ENCODE measurements at regions not wholly inside any gene's neighbourhood (a gene's known extent, or its start where the extent isn't known, plus 50 kb on each side); places are given as distances from the start of the nearest gene placed in this dataset.

GRCh38 chr2:136062066-136062837 is 55.7 kb downstream of the CXCR4 start:
- Histone ChIP-seq H3K27ac (ENCODE audit: low read length in 2 of 2) (no peak overlapping the region), H4K20me1 (ENCODE audit: control insufficient read depth, insufficient read depth, low read length, poor library complexity, severe bottlenecking) (no peaks in the 10 kb centered on the region), H2AFZ (ENCODE audit: insufficient read depth, low read depth, low read length, poor library complexity, severe bottlenecking) (no peak overlapping the region), H3K79me2 (ENCODE audit: control insufficient read depth, insufficient read depth, low read length) (no peaks in the 10 kb centered on the region), H3K4me1 (ENCODE audit: control insufficient read depth in 2 of 2, insufficient read depth in 2 of 2, low read length in 2 of 2) (peaks cover 19 to 36% of the 10 kb centered on the region in 2 donors), H3K4me2 (replicated peaks; ENCODE audit: low read depth, low read length, poor library complexity, severe bottlenecking) (no peak overlapping the region), H3K4me3 (ENCODE audit: control extremely low read depth in 1 of 5, extremely low read depth in 1 of 5, insufficient read depth in 1 of 5, low read depth in 2 of 5, low read length in 4 of 5) (no peak overlapping the region), H3K36me3 (replicated peaks in 1 of 2; ENCODE audit: control extremely low read depth in 1 of 2, control insufficient read depth in 1 of 2, extremely low read depth in 1 of 2, insufficient read depth in 2 of 2, low read length in 1 of 2) (no peaks in the 10 kb centered on the region), H3K9me3 (ENCODE audit: control extremely low read depth in 1 of 3, control insufficient read depth in 2 of 3, insufficient read depth in 1 of 3, low read length in 2 of 3) (no peaks in the 10 kb centered on the region), H3K9ac (ENCODE audit: low read length) (no peak overlapping the region), H3K27me3 (replicated peaks in 1 of 4; ENCODE audit: control extremely low read depth in 1 of 4, control insufficient read depth in 3 of 4, insufficient read depth in 4 of 4, low read length in 3 of 4) (no peaks in the 10 kb centered on the region)
- Mint-ChIP-seq H3K4me3 (no peak overlapping the region), H3K27me3 (no peaks in the 10 kb centered on the region), H3K9me3 (ENCODE audit: insufficient read depth) (no peaks in the 10 kb centered on the region), H3K4me1 (peaks cover 50% of the 10 kb centered on the region), H3K27ac (no peak overlapping the region)
- no peak for DNase-seq
- no peak for ATAC-seq (ENCODE audit: low read depth)
- WGBS (ENCODE audit: insufficient coverage) = 93% methylated on average over 4 of the region's 4 CpGs
- no peak for TF ChIP-seq CTCF (IDR thresholded peaks at IDR 0.05)
- no peak for TF ChIP-seq EZH2 (IDR thresholded peaks at IDR 0.05; ENCODE audit: borderline replicate concordance, insufficient read depth, low read depth, low read length, poor library complexity, severe bottlenecking)
- CTCF ChIA-PET = no interaction called here
- intact Hi-C loops (cut with micrococcal nuclease) = no loop called here
- POLR2A ChIA-PET = interaction anchor here (1.1 kb wide), 1 partner anchor 9 kb away, joined by 3 read pairs; no protein-coding TSS in a partner anchor

- WGBS (ENCODE audit: insufficient coverage) = 50% methylated on average over 2 of the region's 3 CpGs
- H3K27ac Mint-ChIP-seq = no peak overlapping the region
- ATAC-seq (ENCODE audit: low read depth) (no peak), DNase-seq (no peak)
- H3K4me3 Mint-ChIP-seq = no peak overlapping the region
- no peaks in the 10 kb centered on the region for H3K27me3 ChIP-seq (replicated peaks in 1 of 4; ENCODE audit: control extremely low read depth in 1 of 4, control insufficient read depth in 3 of 4, insufficient read depth in 4 of 4, low read length in 3 of 4)
- H3K9me3 ChIP-seq (ENCODE audit: control extremely low read depth in 1 of 3, control insufficient read depth in 2 of 3, insufficient read depth in 1 of 3, low read length in 2 of 3) = no peaks in the 10 kb centered on the region
- H3K27me3 Mint-ChIP-seq = no peaks in the 10 kb centered on the region
- H4K20me1 ChIP-seq (ENCODE audit: control insufficient read depth, insufficient read depth, low read length, poor library complexity, severe bottlenecking) = no peaks in the 10 kb centered on the region
- TF ChIP-seq CTCF (IDR thresholded peaks at IDR 0.05) (no peak), EZH2 (IDR thresholded peaks at IDR 0.05; ENCODE audit: borderline replicate concordance, insufficient read depth, low read depth, low read length, poor library complexity, severe bottlenecking) (no peak)
- H3K9me3 Mint-ChIP-seq (ENCODE audit: insufficient read depth) = no peaks in the 10 kb centered on the region
- CTCF ChIA-PET = no interaction called here
- H3K27ac ChIP-seq (ENCODE audit: low read length in 2 of 2) = no peak overlapping the region
- H3K4me1 ChIP-seq (ENCODE audit: control insufficient read depth in 2 of 2, insufficient read depth in 2 of 2, low read length in 2 of 2) = peaks cover 38 to 54% of the 10 kb centered on the region in 2 donors
- POLR2A ChIA-PET = no interaction called here
- peaks cover 67% of the 10 kb centered on the region for H3K4me1 Mint-ChIP-seq
- no peak overlapping the region for H3K9ac ChIP-seq (ENCODE audit: low read length)
- intact Hi-C loops (cut with micrococcal nuclease) = no loop called here
- H3K36me3 ChIP-seq (replicated peaks in 1 of 2; ENCODE audit: control extremely low read depth in 1 of 2, control insufficient read depth in 1 of 2, extremely low read depth in 1 of 2, insufficient read depth in 2 of 2, low read length in 1 of 2) = no peaks in the 10 kb centered on the region
- H3K4me2 ChIP-seq (replicated peaks; ENCODE audit: low read depth, low read length, poor library complexity, severe bottlenecking) = no peak overlapping the region
- H3K4me3 ChIP-seq (ENCODE audit: control extremely low read depth in 1 of 5, extremely low read depth in 1 of 5, insufficient read depth in 1 of 5, low read depth in 2 of 5, low read length in 4 of 5) = no peak overlapping the region
- no peaks in the 10 kb centered on the region for H3K79me2 ChIP-seq (ENCODE audit: control insufficient read depth, insufficient read depth, low read length)
- no peak overlapping the region for H2AFZ ChIP-seq (ENCODE audit: insufficient read depth, low read depth, low read length, poor library complexity, severe bottlenecking)
Observed at GRCh38 chr2:136060416-136060815, 57.5 kb downstream of the CXCR4 start.
